ENCODE measurements at regions not wholly inside any gene's neighbourhood (a gene's known extent, or its start where the extent isn't known, plus 50 kb on each side); places are given as distances from the start of the nearest gene placed in this dataset.

GRCh38 chr21:26267389-26267788 lies 96.8 kb upstream of the APP start:
- TF ChIP-seq, protein P1, sequence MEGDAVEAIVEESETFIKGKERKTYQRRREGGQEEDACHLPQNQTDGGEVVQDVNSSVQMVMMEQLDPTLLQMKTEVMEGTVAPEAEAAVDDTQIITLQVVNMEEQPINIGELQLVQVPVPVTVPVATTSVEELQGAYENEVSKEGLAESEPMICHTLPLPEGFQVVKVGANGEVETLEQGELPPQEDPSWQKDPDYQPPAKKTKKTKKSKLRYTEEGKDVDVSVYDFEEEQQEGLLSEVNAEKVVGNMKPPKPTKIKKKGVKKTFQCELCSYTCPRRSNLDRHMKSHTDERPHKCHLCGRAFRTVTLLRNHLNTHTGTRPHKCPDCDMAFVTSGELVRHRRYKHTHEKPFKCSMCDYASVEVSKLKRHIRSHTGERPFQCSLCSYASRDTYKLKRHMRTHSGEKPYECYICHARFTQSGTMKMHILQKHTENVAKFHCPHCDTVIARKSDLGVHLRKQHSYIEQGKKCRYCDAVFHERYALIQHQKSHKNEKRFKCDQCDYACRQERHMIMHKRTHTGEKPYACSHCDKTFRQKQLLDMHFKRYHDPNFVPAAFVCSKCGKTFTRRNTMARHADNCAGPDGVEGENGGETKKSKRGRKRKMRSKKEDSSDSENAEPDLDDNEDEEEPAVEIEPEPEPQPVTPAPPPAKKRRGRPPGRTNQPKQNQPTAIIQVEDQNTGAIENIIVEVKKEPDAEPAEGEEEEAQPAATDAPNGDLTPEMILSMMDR (IDR thresholded peaks at IDR 0.05 in 2 of 3, conservative IDR thresholded peaks at IDR 0.05 in 1 of 3; ENCODE audit: borderline replicate concordance in 1 of 3, insufficient read depth in 1 of 3, low read depth in 2 of 3, low read length in 2 of 3) = no peak
- TF ChIP-seq, protein P2, sequence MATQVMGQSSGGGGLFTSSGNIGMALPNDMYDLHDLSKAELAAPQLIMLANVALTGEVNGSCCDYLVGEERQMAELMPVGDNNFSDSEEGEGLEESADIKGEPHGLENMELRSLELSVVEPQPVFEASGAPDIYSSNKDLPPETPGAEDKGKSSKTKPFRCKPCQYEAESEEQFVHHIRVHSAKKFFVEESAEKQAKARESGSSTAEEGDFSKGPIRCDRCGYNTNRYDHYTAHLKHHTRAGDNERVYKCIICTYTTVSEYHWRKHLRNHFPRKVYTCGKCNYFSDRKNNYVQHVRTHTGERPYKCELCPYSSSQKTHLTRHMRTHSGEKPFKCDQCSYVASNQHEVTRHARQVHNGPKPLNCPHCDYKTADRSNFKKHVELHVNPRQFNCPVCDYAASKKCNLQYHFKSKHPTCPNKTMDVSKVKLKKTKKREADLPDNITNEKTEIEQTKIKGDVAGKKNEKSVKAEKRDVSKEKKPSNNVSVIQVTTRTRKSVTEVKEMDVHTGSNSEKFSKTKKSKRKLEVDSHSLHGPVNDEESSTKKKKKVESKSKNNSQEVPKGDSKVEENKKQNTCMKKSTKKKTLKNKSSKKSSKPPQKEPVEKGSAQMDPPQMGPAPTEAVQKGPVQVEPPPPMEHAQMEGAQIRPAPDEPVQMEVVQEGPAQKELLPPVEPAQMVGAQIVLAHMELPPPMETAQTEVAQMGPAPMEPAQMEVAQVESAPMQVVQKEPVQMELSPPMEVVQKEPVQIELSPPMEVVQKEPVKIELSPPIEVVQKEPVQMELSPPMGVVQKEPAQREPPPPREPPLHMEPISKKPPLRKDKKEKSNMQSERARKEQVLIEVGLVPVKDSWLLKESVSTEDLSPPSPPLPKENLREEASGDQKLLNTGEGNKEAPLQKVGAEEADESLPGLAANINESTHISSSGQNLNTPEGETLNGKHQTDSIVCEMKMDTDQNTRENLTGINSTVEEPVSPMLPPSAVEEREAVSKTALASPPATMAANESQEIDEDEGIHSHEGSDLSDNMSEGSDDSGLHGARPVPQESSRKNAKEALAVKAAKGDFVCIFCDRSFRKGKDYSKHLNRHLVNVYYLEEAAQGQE (IDR thresholded peaks at IDR 0.05; ENCODE audit: low read depth) = no peak
- no peak for TF ChIP-seq FOSL1 (IDR thresholded peaks at IDR 0.05; ENCODE audit: low read depth)
- TF ChIP-seq ZBTB33 (IDR thresholded peaks at IDR 0.05; ENCODE audit: extremely low read depth, insufficient replicate concordance, low read length) = no peak
- no peak for TF ChIP-seq EZH2 (IDR thresholded peaks at IDR 0.05)
- TF ChIP-seq POLR2A (IDR thresholded peaks at IDR 0.05; ENCODE audit: borderline replicate concordance, extremely low read depth, insufficient read depth, insufficient read length) = no peak
- no peak for TF ChIP-seq ZNF274 (IDR thresholded peaks at IDR 0.05; ENCODE audit: low read depth, low read length)
- TF ChIP-seq RAD21 (IDR thresholded peaks at IDR 0.05; ENCODE audit: low read depth) = no peak

Data from HCT116 (cell line).